GM23338 (cell line): ENCODE measurements at regions not wholly inside any gene's neighbourhood (a gene's known extent, or its start where the extent isn't known, plus 50 kb on each side); places are given as distances from the start of the nearest gene placed in this dataset.

Experiments used
- ATAC-seq: fragments of 200-7000 bp; cut with Tn5 transposase; 3 replicates; pipeline ENCODE4 v1.9.1; 2020
- DNase-seq: peaks from one replicate; pipeline ENCODE4 v3.0.0-alpha.2; 2015; ENCODE audit warnings: low spot score
- H2AFZ ChIP-seq: fragments of 200-600 bp; sonication (generic); 2 replicates; pipeline ENCODE4 v1.8.0; 2016; ENCODE audit warnings: antibody characterized with exemption, mild to moderate bottlenecking, moderate library complexity
- H3F3A ChIP-seq: fragments of 200-600 bp; sonication (generic); replicated peaks from 2 replicates; pipeline ENCODE4 v1.8.0; 2017; ENCODE audit warnings: antibody characterized with exemption, mixed run types, low read depth
- H3K27ac ChIP-seq: fragments of 200-600 bp; sonication (generic); 2 replicates; pipeline ENCODE4 v1.6.1; 2016; ENCODE audit warnings: low read depth
- H3K27me3 ChIP-seq: fragments of 200-600 bp; sonication (generic); 2 replicates; pipeline ENCODE4 v1.8.0; 2016; ENCODE audit warnings: mild to moderate bottlenecking, mixed run types, moderate library complexity; ENCODE audit not compliant: insufficient read depth
- H3K36me3 ChIP-seq: fragments of 200-600 bp; sonication (generic); 2 replicates; pipeline ENCODE4 v1.8.0; 2016; ENCODE audit warnings: mild to moderate bottlenecking; ENCODE audit not compliant: insufficient read depth
- H3K4me1 ChIP-seq: fragments of 200-600 bp; sonication (generic); 2 replicates; pipeline ENCODE4 v1.8.0; 2016; ENCODE audit warnings: mild to moderate bottlenecking, moderate library complexity; ENCODE audit not compliant: insufficient read depth
- H3K4me2 ChIP-seq: fragments of 200-600 bp; sonication (generic); 2 replicates; pipeline ENCODE4 v1.7.1; 2017; ENCODE audit warnings: mixed run types
- H3K4me3 ChIP-seq: fragments of 200-600 bp; sonication (generic); 2 replicates; pipeline ENCODE4 v1.6.1; 2016; ENCODE audit warnings: mixed run types
- H3K79me2 ChIP-seq: fragments of 200-600 bp; sonication (generic); replicated peaks from 2 replicates; pipeline ENCODE4 v1.8.0; 2017; ENCODE audit warnings: mild to moderate bottlenecking; ENCODE audit not compliant: insufficient read depth
- H3K9me2 ChIP-seq: fragments of 200-600 bp; sonication (generic); 2 replicates; pipeline ENCODE4 v1.8.0; 2017; ENCODE audit not compliant: insufficient read depth
- H4K20me1 ChIP-seq: fragments of 200-600 bp; sonication (generic); replicated peaks from 2 replicates; pipeline ENCODE4 v1.8.0; 2017; ENCODE audit warnings: mild to moderate bottlenecking; ENCODE audit not compliant: insufficient read depth
- H3K27ac Mint-ChIP-seq: 2 replicates; pipeline ENCODE4 v1.8.0; 2020; ENCODE audit warnings: inconsistent platforms, mild to moderate bottlenecking, moderate library complexity, mixed read lengths
- H3K27me3 Mint-ChIP-seq: 3 replicates; pipeline ENCODE4 v1.8.0; 2022; ENCODE audit warnings: low read depth, mild to moderate bottlenecking, moderate library complexity, mixed read lengths, inconsistent platforms; ENCODE audit not compliant: insufficient read depth, poor library complexity
- H3K36me3 Mint-ChIP-seq: 3 replicates; pipeline ENCODE4 v1.8.0; 2021; ENCODE audit warnings: low read depth, mild to moderate bottlenecking, inconsistent platforms, moderate library complexity, mixed read lengths
- H3K4me1 Mint-ChIP-seq: 3 replicates; pipeline ENCODE4 v1.8.0; 2020; ENCODE audit warnings: mild to moderate bottlenecking, inconsistent platforms, mixed read lengths
- H3K4me3 Mint-ChIP-seq: 3 replicates; pipeline ENCODE4 v1.8.0; 2021; ENCODE audit warnings: moderate library complexity, mild to moderate bottlenecking, inconsistent platforms, mixed read lengths
- H3K9me3 Mint-ChIP-seq: 3 replicates; pipeline ENCODE4 v1.8.0; 2020; ENCODE audit warnings: moderate library complexity, mild to moderate bottlenecking, inconsistent platforms, mixed read lengths
- CTCF ChIP-seq, 2 experiments: fragments of 200-600 bp in 1 of 2; sonication (generic) in 1 of 2; conservative IDR thresholded peaks; 2 replicates each; pipeline versions ENCODE4 v1.5.1 to v1.6.1; 2016 to 2017; ENCODE audit warnings: antibody characterized with exemption in 2 of 2, low read depth in 2 of 2, mild to moderate bottlenecking in 2 of 2, moderate library complexity in 1 of 2
- EZH2 ChIP-seq: fragments of 200-600 bp; sonication (generic); IDR thresholded peaks from one replicate; pipeline ENCODE4 v1.8.0; 2017; ENCODE audit warnings: antibody characterized with exemption, mild to moderate bottlenecking, low read depth; ENCODE audit not compliant: unreplicated experiment
- NANOG ChIP-seq: IDR thresholded peaks from 2 replicates; pipeline ENCODE4 v1.6.1; 2016; ENCODE audit warnings: antibody characterized with exemption, borderline replicate concordance

GRCh38 chr2:19742872-19743271 is 158.9 kb downstream of the TTC32 start (continued):
- no peak for TF ChIP-seq CTCF (conservative IDR thresholded peaks at IDR 0.05; ENCODE audit: low read depth in 2 of 2)

- Histone ChIP-seq H3K27ac (no peak overlapping the region), H3K27me3 (no peaks in the 10 kb centered on the region), H3K79me2 (no peaks in the 10 kb centered on the region), H3K36me3 (no peaks in the 10 kb centered on the region), H3K4me1 (no peaks in the 10 kb centered on the region), H4K20me1 (no peaks in the 10 kb centered on the region), H3K4me3 (no peak overlapping the region), H3F3A (no peaks in the 10 kb centered on the region), H3K4me2 (no peak overlapping the region), H3K9me2 (no peaks in the 10 kb centered on the region), H2AFZ (no peak overlapping the region)
- Mint-ChIP-seq H3K9me3 (no peaks in the 10 kb centered on the region; the same call in 2 of the 3 replicates), H3K4me3 (no peak overlapping the region), H3K27me3 (peaks cover 6% of the 10 kb centered on the region), H3K27ac (no peak overlapping the region), H3K36me3 (no peaks in the 10 kb centered on the region), H3K4me1 (peaks cover 6% of the 10 kb centered on the region; the same call in 1 of the 3 replicates)
- ATAC-seq (no peak), DNase-seq (no peak)
- TF ChIP-seq CTCF (conservative IDR thresholded peaks at IDR 0.05; ENCODE audit: low read depth in 2 of 2) = no peak
Observed at GRCh38 chr2:19739256-19739655, 162.5 kb downstream of the TTC32 start.

GRCh38 chr2:19738707-19739106 is 163.1 kb downstream of the TTC32 start:
- Histone ChIP-seq H2AFZ (0 out of 2 replicates have a peak overlapping the region, but pooled peaks have one; percentile 52), H4K20me1 (no peaks in the 10 kb centered on the region), H3K79me2 (no peaks in the 10 kb centered on the region), H3K4me3 (no peak overlapping the region), H3K9me2 (no peaks in the 10 kb centered on the region), H3K4me1 (no peaks in the 10 kb centered on the region), H3K27me3 (no peaks in the 10 kb centered on the region), H3F3A (no peaks in the 10 kb centered on the region), H3K27ac (no peak overlapping the region), H3K36me3 (no peaks in the 10 kb centered on the region), H3K4me2 (no peak overlapping the region)
- Mint-ChIP-seq H3K27ac (no peak overlapping the region), H3K4me1 (peaks cover 6% of the 10 kb centered on the region; the same call in 1 of the 3 replicates), H3K4me3 (no peak overlapping the region), H3K9me3 (no peaks in the 10 kb centered on the region; the same call in 2 of the 3 replicates), H3K27me3 (peaks cover 3% of the 10 kb centered on the region), H3K36me3 (no peaks in the 10 kb centered on the region)
- DNase-seq = no peak
- peak; percentile 46 for ATAC-seq
- no peak for TF ChIP-seq NANOG
- no peak for TF ChIP-seq EZH2
